Right lobe of liver (tissue), 6 donors: ENCODE measurements at regions not wholly inside any gene's neighbourhood (a gene's known extent, or its start where the extent isn't known, plus 50 kb on each side); places are given as distances from the start of the nearest gene placed in this dataset.
"Not testable (repeated sequence)": the region's sequence is repeated elsewhere in the genome, so short reads cannot be mapped to it uniquely, and the experiment has no call there.

Experiments used
- ATAC-seq, 4 donors: fragments of 200-7000 bp; cut with Tn5 transposase; one replicate each; pipeline ENCODE4 v1.9.1; 2020; ENCODE audit warnings: mild to moderate bottlenecking in 4 of 4, moderate library complexity in 4 of 4
- DNase-seq, 3 donors: peaks; one replicate each; pipeline ENCODE4 v3.0.0-alpha.2; 2020
- H3K27ac ChIP-seq, 3 donors: fragments of 200-600 bp; one replicate each; pipeline ENCODE4 v1.8.0; 2022
- H3K27me3 ChIP-seq, 2 donors: fragments of 200-600 bp; one replicate each; pipeline ENCODE4 v1.8.0; 2022
- H3K36me3 ChIP-seq, 4 donors: fragments of 200-600 bp; sonication (generic) in 1 of 4; one replicate each; pipeline versions ENCODE4 v1.5.1 to v1.8.0; 2017 to 2022; ENCODE audit warnings: control low read depth in 1 of 4
- H3K4me1 ChIP-seq, 4 donors: fragments of 200-600 bp; sonication (generic) in 1 of 4; one replicate each; pipeline versions ENCODE4 v1.5.1 to v1.8.0; 2017 to 2022; ENCODE audit warnings: control low read depth in 1 of 4
- H3K4me3 ChIP-seq, 3 donors: fragments of 200-600 bp; one replicate each; pipeline ENCODE4 v1.8.0; 2022
- H3K9me3 ChIP-seq, 4 donors: fragments of 200-600 bp; sonication (generic) in 1 of 4; one replicate each; pipeline versions ENCODE4 v1.5.1 to v1.8.0; 2017 to 2022; ENCODE audit warnings: control low read depth in 1 of 4
- POLR2A ChIP-seq: fragments of 450-650 bp; IDR thresholded peaks from one replicate; pipeline ENCODE4 v1.6.1; 2017; ENCODE audit warnings: antibody characterized with exemption, mild to moderate bottlenecking
- WGBS: methylation state at CpG from one replicate; pipeline ENCODE4 v1.1.6; 2018; ENCODE audit warnings: low coverage, low lambda C conversion rate; ENCODE audit not compliant: insufficient coverage; ENCODE audit errors: missing lambda C conversion rate; 5-methylcytosine and 5-hydroxymethylcytosine counted together
- intact Hi-C, 2 donors: fragments of 100-400 bp; cut with DNase I; formaldehyde crosslinking; loops; one replicate each; pipeline versions ENCODE4 v1.11.2 to v1.14.1; 2022
- TF ChIP-seq, protein P1 (sequence below), 4 donors: fragments of 200-600 bp in 3 of 4; fragments of 450-650 bp in 1 of 4; IDR thresholded peaks; one replicate each; pipeline versions ENCODE4 v1.5.1 to v1.8.0; 2016 to 2022; ENCODE audit warnings: antibody characterized with exemption in 4 of 4, mild to moderate bottlenecking in 2 of 4
- donor health status: DM: no; HTN: yes; CAD: no.
- donor health status: DM: no; HTN: no; CAD: no.
- donor health status: DM: no; HTN: no; CAD: no.
- donor health status: DM: no; HTN: yes; CAD: no.
- donor health status: DM: no; HTN: yes; CAD: no.

DNA sequence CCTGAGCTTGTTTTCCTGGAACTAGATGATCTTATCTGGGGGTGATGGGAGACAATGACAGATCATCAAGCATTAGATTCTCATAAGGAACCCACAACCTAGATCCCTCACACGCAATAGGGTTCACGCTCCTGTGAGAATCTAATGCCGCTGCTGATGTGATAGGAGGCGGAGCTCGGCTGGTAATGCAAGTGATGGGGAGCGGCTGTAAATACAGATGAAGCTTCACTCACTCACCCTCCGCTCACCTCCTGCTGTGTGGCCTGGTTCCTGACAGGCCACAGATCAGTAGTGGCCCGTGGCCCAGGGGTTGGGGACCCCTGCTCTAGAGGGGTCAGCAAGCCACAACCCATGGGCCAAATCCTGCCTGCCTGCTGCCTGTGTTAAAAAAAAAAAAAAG is 435.9 kb downstream of the CD83 start:
- Histone ChIP-seq H3K27ac (no peak overlapping the region), H3K4me1 (no peaks in the 10 kb centered on the region), H3K36me3 (no peaks in the 10 kb centered on the region), H3K27me3 (no peaks in the 10 kb centered on the region), H3K9me3 (no peaks in the 10 kb centered on the region), H3K4me3 (no peak overlapping the region)
- ATAC-seq (no peak), DNase-seq (no peak)
- no peak for TF ChIP-seq POLR2A
- TF ChIP-seq, protein P1, sequence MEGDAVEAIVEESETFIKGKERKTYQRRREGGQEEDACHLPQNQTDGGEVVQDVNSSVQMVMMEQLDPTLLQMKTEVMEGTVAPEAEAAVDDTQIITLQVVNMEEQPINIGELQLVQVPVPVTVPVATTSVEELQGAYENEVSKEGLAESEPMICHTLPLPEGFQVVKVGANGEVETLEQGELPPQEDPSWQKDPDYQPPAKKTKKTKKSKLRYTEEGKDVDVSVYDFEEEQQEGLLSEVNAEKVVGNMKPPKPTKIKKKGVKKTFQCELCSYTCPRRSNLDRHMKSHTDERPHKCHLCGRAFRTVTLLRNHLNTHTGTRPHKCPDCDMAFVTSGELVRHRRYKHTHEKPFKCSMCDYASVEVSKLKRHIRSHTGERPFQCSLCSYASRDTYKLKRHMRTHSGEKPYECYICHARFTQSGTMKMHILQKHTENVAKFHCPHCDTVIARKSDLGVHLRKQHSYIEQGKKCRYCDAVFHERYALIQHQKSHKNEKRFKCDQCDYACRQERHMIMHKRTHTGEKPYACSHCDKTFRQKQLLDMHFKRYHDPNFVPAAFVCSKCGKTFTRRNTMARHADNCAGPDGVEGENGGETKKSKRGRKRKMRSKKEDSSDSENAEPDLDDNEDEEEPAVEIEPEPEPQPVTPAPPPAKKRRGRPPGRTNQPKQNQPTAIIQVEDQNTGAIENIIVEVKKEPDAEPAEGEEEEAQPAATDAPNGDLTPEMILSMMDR (IDR thresholded peaks at IDR 0.05): no peak
- intact Hi-C loops: no loop called here
- WGBS: 92% methylated on average over 4 of the region's 8 CpGs

DNA sequence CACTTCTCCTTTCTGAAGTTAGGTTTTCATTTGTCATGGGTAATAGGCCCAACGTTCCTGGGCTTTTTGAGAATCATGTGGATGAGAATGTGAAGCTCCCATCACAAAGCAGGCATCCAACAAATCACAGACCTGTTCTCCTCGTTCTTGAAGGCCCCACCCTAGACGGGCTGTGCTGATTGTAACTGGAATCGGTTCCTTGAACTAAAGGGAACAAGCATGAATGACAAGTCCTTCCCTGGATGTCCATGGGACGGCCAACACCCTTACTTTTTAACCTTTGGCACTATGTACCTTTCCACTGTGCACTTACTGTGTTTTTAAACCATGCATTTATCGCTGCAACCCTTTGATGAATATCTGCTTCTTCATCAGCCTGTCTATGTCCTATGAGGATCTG is 438.2 kb downstream of the CD83 start:
- TF ChIP-seq, protein P1 (IDR thresholded peaks at IDR 0.05): no peak
- TF ChIP-seq POLR2A: no peak
- Histone ChIP-seq H3K9me3 (no peaks in the 10 kb centered on the region), H3K27me3 (no peaks in the 10 kb centered on the region), H3K4me3 (no peak overlapping the region), H3K4me1 (peaks cover 0 to 14% (median 7%) of the 10 kb centered on the region in 4 donors), H3K36me3 (no peaks in the 10 kb centered on the region), H3K27ac (no peak overlapping the region)
- intact Hi-C loops: no loop called here
- ATAC-seq (no peak), DNase-seq (no peak)
- WGBS: 72% methylated on average over 4 of the region's 6 CpGs

DNA sequence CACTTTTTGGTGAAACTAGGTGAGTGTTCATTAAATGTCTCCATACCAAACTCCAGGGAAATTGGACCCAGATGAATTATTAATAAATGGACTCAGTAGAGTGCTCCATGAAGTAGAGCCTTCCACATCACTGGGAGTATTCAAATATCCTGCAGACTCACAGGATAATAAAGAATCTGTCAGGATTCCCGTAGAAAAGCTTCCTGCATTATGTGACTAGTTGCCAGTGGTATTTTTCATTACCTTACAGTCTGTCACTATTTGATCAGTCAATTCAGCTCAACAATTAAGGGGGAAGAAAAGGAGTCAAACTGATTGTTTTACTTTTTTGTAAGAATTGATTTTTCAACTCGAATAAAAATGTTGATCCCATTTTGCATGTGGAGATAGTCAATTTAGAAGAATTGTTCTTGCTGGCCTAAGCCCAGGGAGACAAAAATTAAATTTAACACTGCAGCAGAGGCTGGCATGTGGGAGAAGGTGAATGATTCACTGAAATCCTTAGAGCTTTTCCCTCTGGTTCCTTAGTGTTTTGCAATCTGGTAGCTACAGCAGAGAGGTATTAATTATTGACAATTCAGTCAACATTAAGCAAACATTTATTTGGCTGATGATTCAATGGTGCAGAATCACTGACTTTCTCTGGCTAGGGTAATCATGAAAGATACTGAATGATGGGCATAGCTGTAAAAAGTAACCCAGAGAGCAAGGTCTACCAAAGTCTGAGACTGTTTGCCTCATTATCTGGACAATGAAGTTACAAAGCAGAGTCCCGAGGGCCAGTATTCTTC is 442.4 kb downstream of the CD83 start:
- DNase-seq: no peak
- intact Hi-C loops: no loop called here
- peak; percentile 92 to 98 (median 96) for ATAC-seq
- Histone ChIP-seq H3K9me3 (no peaks in the 10 kb centered on the region), H3K27me3 (no peaks in the 10 kb centered on the region), H3K27ac (peak overlapping the region in 1 of 3 donors; percentile 35), H3K4me1 (peaks cover 0 to 19% (median 8%) of the 10 kb centered on the region in 4 donors), H3K36me3 (no peaks in the 10 kb centered on the region), H3K4me3 (no peak overlapping the region)
- TF ChIP-seq, protein P1 (IDR thresholded peaks at IDR 0.05): no peak
- TF ChIP-seq POLR2A: no peak
- 9% methylated on average over 3 of the region's 3 CpGs for WGBS

DNA sequence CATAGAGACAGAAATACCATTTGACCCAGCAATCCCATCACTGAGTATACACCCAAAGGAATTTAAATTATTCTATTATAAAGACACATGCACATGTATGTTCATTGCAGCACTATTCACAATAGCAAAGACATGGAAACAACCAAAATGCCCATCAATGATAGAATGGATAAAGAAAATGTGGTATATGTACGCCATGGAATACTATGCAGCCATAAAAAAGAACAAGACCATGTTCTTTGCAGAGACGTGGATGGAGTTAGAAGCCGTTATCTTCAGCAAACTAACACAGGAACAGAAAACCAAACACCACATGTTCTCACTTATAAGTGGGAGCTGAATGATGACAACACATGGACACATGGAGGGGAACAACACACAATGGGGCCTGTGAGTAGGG is 444.0 kb downstream of the CD83 start:
- H3K36me3 ChIP-seq, H3K27ac ChIP-seq, H3K9me3 ChIP-seq, H3K27me3 ChIP-seq, DNase-seq, intact Hi-C loops, ATAC-seq, H3K4me3 ChIP-seq: not testable (repeated sequence)
- WGBS: 69% methylated on average over 2 of the region's 3 CpGs
- H3K4me1 ChIP-seq: peaks cover 0 to 19% (median 8%) of the 10 kb centered on the region in 4 donors

DNA sequence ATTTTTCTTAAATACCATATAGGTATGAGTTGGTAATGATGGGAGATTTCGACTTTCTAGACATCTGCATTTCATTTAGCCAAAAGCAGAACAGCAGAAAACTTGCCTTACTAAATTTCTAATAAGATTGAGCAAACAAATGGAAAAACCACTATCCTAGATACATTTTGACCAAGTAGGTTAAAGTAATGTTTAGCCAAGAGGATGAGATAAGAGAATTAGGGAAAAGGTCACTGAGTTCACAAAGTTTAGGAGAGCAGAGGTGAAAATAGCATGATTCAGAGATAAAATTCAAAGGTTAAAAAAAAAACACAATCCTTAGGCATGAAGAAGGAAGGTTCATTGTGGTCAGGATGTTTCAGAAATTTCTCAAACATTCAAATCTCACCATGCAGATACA is 450.3 kb downstream of the CD83 start:
- Histone ChIP-seq H3K4me1 (peaks cover 0 to 18% (median 9%) of the 10 kb centered on the region in 4 donors), H3K27ac (peak overlapping the region in 1 of 3 donors; percentile 30), H3K27me3 (no peaks in the 10 kb centered on the region), H3K4me3 (no peak overlapping the region), H3K36me3 (no peaks in the 10 kb centered on the region), H3K9me3 (no peaks in the 10 kb centered on the region)
- TF ChIP-seq POLR2A: no peak
- TF ChIP-seq, protein P1 (IDR thresholded peaks at IDR 0.05): no peak
- intact Hi-C loops: no loop called here
- no peak for DNase-seq
- WGBS: 21% methylated on average over 1 of the region's 1 CpG
- peak; percentile 74 to 96 (median 90) for ATAC-seq
